HT1080 (cell line): ENCODE measurements at regions not wholly inside any gene's neighbourhood (a gene's known extent, or its start where the extent isn't known, plus 50 kb on each side); places are given as distances from the start of the nearest gene placed in this dataset.
"Not testable (repeated sequence)": the region's sequence is repeated elsewhere in the genome, so short reads cannot be mapped to it uniquely, and the experiment has no call there.

Experiments used
- DNase-seq: peaks from one replicate; pipeline ENCODE4 v3.0.0-alpha.2; 2015; ENCODE audit warnings: low read depth

- DNase-seq: no peak
Observed at GRCh38 chr2:236370847-236371409, 106.7 kb upstream of the ASB18 start.

GRCh38 chr2:236375973-236376476 is 111.8 kb upstream of the ASB18 start:
- no peak for DNase-seq

DNA sequence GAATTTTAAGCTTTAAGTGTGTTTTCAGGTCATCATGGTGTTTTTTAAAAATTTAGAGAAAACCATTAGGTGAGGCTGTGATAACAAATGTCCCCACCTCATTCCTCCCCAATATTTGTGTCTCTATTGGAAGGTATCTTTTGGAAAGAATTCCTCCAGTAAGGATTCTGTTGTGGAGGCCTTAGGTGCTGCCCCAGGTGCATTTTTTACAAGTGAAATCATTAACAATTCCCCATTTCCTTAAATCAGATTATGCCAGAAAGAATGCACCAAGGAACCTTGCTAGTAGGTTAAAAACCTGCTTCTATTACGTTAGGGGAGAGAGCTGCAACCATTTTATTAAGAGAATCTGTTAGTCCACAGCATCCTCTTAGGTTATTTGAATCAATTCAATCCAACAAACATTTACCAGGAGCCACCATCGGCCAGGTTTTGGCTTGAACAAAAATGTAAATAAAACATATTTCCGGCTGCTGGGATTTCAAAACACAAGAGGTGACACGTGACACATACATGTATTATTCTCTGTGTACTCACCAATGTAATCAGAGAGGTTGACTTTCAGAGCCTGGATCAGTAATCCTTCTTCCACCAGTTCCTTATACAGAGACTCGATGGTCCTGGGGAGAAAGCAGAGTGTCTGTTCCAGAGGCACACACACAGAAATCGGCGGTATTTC is 112.5 kb upstream of the ASB18 start:
- no peak for DNase-seq

- no peak for DNase-seq
Observed at GRCh38 chr2:236380051-236380612, 115.9 kb upstream of the ASB18 start.

DNA sequence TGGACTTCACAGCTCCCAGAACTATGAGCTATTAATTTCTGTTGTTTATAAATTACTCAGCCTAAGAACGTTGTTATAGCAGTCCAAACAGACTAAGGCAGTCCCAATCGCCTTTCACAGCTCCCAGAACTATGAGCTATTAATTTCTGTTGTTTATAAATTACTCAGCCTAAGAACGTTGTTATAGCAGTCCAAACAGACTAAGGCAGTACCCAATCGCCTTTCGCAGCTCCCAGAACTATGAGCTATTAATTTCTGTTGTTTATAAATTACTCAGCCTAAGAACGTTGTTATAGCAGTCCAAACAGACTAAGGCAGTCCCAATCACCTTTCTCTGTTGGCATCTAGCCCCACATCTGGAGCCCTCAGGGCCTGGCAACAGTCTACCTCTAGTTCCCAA is 117.0 kb upstream of the ASB18 start:
- DNase-seq: not testable (repeated sequence)

- DNase-seq: not testable (repeated sequence)
Observed at GRCh38 chr2:236389284-236390216, 125.3 kb upstream of the ASB18 start.

DNA sequence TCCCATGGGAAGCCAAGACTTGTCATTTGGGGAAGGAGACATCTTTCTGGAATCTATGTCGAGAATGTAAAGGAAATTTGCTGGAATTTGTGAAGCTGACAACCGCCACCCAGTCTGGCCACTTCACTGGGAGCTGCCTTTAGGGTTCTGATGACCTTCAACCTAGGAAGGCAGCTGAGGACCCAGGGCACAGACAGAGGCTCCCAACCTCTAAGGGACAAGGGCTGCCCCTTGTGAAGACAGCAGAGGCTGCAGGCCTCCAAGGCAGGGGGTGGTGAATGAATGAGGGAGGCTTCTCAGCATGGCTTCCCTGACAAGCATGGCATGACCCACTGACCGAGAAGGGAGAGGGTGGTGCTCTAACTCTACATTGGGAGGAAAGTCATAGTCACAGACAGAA is 128.9 kb upstream of the ASB18 start:
- no peak for DNase-seq

DNA sequence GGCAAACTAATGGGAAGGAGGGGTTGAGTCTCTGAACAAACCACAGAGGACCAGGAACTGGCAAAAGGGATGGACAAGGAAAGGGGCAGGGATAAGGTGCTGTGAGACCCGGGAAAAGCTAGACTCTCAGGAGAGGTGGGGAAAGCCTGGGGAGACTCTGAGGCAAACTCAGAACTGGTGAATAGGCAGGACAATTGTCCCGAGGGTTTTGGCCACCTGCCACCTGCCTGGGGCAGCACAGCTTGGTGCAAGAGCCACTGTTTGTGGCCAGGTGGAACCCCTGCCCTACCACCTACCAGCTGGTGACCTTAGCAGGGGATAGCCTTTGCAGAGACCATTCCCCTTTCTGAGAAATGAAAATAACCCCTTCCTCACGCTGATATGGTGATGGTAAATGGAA is 129.4 kb upstream of the ASB18 start:
- DNase-seq: no peak

DNA sequence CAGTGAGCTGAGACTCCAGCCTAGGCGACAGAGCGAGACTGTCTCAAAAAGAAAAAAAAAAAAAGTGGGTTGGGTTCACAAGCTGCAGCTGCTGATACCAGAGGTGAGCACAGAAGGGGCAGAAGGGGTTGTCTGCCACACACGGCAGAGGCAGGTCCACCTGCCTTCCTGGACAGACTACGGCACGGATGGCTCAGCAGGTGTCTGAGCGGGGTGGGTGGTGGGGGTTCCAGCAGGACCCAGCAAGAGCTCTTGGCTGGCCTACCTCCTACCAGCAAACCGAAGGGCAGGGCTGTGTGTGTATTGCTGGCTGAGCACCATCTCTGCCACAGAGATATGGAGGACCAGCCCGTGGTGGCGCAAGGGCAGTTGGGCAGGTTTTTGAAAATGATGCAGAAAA is 130.4 kb upstream of the ASB18 start:
- DNase-seq: no peak

DNA sequence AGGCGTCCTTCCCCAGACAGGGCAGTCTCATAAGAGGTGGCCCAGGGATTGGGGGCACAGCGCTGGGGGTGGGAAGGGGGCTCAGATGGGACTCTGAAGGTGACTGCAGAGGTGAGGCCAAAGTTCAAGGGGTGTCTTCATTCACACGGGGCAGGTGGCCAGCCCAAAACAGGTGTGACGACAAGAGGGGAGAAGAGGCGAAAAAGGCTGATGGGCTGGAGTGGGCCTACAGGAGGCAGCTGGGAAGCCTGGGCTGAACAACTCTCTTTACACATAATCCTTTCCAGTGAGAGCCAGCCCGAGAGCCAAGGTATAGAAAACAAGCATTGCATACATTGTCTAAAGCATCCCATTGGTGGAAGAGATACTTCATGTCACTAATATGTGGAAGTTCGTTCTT is 130.9 kb upstream of the ASB18 start:
- DNase-seq: no peak

DNA sequence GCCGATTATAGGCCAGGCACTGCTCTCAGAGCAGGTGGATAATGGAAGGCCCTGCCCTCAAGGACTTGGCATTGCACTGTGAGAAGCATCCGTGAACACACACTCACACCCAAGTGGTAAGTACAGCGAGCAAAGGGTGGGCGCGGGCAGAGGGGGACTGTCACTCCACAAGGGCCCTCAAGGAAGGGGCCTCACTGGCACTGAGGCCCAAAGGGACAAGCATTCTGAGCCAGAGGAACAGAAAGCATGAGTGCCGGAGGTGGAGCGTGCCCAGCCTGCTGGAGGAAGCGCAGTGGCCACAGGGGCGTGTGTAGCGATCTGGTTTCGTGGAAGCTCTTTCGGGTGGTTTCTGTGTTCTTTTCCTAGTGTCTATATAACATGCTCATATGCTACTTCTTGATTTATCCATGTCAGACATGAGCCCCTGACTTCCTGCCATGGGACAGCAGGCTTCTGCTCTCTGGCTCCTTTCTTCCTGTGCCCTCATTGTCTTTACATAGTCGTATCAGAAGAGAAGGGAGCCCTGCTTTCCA is 132.7 kb upstream of the ASB18 start:
- no peak for DNase-seq

DNA sequence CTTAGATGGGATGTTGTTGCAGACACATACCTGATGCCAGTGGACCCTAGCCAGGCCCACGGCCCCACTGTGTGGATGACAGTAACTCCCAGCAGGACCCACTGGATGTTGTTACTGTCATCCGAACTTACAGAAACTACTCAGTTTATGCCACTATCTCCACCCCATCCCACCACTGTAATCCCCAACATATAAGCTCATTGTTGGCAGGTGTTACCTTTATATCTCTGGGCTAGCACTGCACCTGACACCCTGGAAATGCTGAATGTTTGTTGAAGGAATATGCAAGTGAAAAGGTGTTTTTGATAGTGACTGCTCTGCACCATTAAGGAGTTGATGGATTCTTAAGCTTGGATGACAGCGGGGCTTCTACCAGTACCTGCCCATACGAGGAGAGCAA is 133.5 kb upstream of the ASB18 start:
- DNase-seq: no peak

- DNase-seq: no peak
Observed at GRCh38 chr2:236399409-236399808, 135.2 kb upstream of the ASB18 start.

DNA sequence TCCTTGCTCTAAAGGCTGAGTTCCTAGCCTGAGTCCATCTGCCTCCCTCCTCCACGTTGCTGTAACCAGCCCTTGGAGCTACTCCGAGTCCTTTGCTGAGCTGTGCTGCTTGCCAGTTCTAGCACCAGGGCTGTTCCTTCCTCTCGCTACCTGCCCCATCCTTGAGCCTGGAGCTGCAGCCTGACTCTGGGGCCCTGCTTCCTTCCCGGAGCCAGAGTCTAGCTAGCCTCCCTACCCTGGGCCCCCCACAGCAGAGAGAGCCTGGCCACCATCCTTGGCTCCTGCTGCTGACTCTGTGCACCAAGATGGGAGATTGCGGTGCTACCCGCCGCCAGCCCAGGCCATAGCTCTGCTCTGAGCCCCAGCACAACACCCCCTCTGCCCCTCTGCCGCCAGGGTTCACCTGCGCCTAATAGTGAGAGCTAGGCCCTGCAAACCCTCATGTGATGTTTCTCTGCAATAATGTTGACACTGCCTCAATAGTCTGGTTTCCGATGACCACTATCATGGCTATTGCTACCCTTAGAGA is 135.9 kb upstream of the ASB18 start:
- no peak for DNase-seq

- no peak for DNase-seq
Observed at GRCh38 chr2:236400594-236401360, 136.6 kb upstream of the ASB18 start.

GRCh38 chr2:236402033-236402790 is 138.0 kb upstream of the ASB18 start:
- DNase-seq: no peak

GRCh38 chr2:236403125-236403524 is 138.9 kb upstream of the ASB18 start:
- no peak for DNase-seq

- no peak for DNase-seq
Observed at GRCh38 chr2:236403811-236404210, 139.6 kb upstream of the ASB18 start.

DNA sequence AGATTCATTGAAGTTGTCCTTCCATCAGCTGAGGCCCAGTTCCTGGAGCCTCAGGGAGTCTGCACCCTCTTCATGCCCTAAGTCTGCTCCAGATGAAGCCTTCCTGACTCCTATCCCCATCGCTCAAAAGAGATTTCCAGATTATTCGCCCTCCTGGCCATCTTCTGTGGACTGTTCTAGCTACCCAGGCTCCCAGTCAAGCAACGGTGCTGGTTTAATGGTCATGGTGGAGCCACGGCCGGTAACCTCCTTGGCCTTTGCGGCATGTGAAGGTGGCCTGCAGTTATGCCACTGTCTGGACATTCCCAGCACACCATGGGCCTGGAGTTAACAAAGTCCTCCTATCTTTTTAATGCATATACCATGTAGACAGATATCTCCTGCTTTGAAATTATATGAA is 140.1 kb upstream of the ASB18 start:
- no peak for DNase-seq

- no peak for DNase-seq
Observed at GRCh38 chr2:236405357-236405756, 141.2 kb upstream of the ASB18 start.
